ENCODE measurements at regions not wholly inside any gene's neighbourhood (a gene's known extent, or its start where the extent isn't known, plus 50 kb on each side); places are given as distances from the start of the nearest gene placed in this dataset.
"Not testable (repeated sequence)": the region's sequence is repeated elsewhere in the genome, so short reads cannot be mapped to it uniquely, and the experiment has no call there.

- POLR2A ChIA-PET = interaction anchor here (0.5 kb wide), 1 partner anchor 9 kb away, joined by 3 read pairs; no protein-coding TSS in a partner anchor
- Mint-ChIP-seq H3K27me3 (ENCODE audit: insufficient read depth, unreplicated experiment) (no peaks in the 10 kb centered on the region), H3K4me1 (ENCODE audit: insufficient read depth, unreplicated experiment) (no peaks in the 10 kb centered on the region), H3K27ac (ENCODE audit: low read depth, unreplicated experiment) (no peak overlapping the region), H3K4me3 (ENCODE audit: unreplicated experiment) (no peak overlapping the region), H3K36me3 (ENCODE audit: insufficient read depth, unreplicated experiment) (no peaks in the 10 kb centered on the region), H3K9me3 (ENCODE audit: unreplicated experiment) (no peaks in the 10 kb centered on the region)
- intact Hi-C loops (cut with micrococcal nuclease) = no loop called here
- DNase-seq (ENCODE audit: unreplicated experiment) = no peak
- CTCF ChIA-PET = no interaction called here
- TF ChIP-seq CTCF (IDR thresholded peaks at IDR 0.05; ENCODE audit: unreplicated experiment) = no peak
- no TSS peak for BruUV-seq (replicated peaks)
Measured at GRCh38 chr17:31738067-31738466, 121.0 kb downstream of the COPRS start.

- Mint-ChIP-seq H3K36me3 (ENCODE audit: insufficient read depth, unreplicated experiment) (no peaks in the 10 kb centered on the region), H3K9me3 (ENCODE audit: unreplicated experiment) (no peaks in the 10 kb centered on the region), H3K27me3 (ENCODE audit: insufficient read depth, unreplicated experiment) (no peaks in the 10 kb centered on the region), H3K27ac (ENCODE audit: low read depth, unreplicated experiment) (no peak overlapping the region), H3K4me3 (ENCODE audit: unreplicated experiment) (no peak overlapping the region), H3K4me1 (ENCODE audit: insufficient read depth, unreplicated experiment) (no peaks in the 10 kb centered on the region)
- no peak for TF ChIP-seq CTCF (IDR thresholded peaks at IDR 0.05; ENCODE audit: unreplicated experiment)
- no peak for DNase-seq (ENCODE audit: unreplicated experiment)
- BruUV-seq (replicated peaks) = no TSS peak
- ChIA-PET CTCF (interaction anchor here (1.1 kb wide), 1 partner anchor 24 kb away, joined by 3 read pairs; no protein-coding TSS in a partner anchor), POLR2A (interaction anchor here (0.5 kb wide), 1 partner anchor 31 kb away, joined by 4 read pairs; no protein-coding TSS in a partner anchor)
- intact Hi-C loops (cut with micrococcal nuclease) = no loop called here
Measured at GRCh38 chr17:31736855-31737625, 122.0 kb downstream of the COPRS start.

GRCh38 chr17:31733326-31733725 lies 125.7 kb downstream of the COPRS start:
- Mint-ChIP-seq H3K27ac (ENCODE audit: low read depth, unreplicated experiment) (no peak overlapping the region), H3K36me3 (ENCODE audit: insufficient read depth, unreplicated experiment) (no peaks in the 10 kb centered on the region), H3K27me3 (ENCODE audit: insufficient read depth, unreplicated experiment) (no peaks in the 10 kb centered on the region), H3K4me3 (ENCODE audit: unreplicated experiment) (no peak overlapping the region), H3K9me3 (ENCODE audit: unreplicated experiment) (no peaks in the 10 kb centered on the region), H3K4me1 (ENCODE audit: insufficient read depth, unreplicated experiment) (no peaks in the 10 kb centered on the region)
- CTCF ChIA-PET = interaction anchor here (0.6 kb wide), 1 partner anchor 170 kb away, joined by 3 read pairs; no protein-coding TSS in a partner anchor
- POLR2A ChIA-PET = no interaction called here
- no peak for TF ChIP-seq CTCF (IDR thresholded peaks at IDR 0.05; ENCODE audit: unreplicated experiment)
- intact Hi-C loops (cut with micrococcal nuclease) = no loop called here
- no TSS peak for BruUV-seq (replicated peaks)
- DNase-seq (ENCODE audit: unreplicated experiment) = no peak

- H3K4me3 Mint-ChIP-seq (ENCODE audit: unreplicated experiment); H3K27ac Mint-ChIP-seq (ENCODE audit: low read depth, unreplicated experiment); DNase-seq (ENCODE audit: unreplicated experiment); H3K4me1 Mint-ChIP-seq (ENCODE audit: insufficient read depth, unreplicated experiment); BruUV-seq (replicated peaks); intact Hi-C loops (cut with micrococcal nuclease); H3K36me3 Mint-ChIP-seq (ENCODE audit: insufficient read depth, unreplicated experiment); H3K9me3 Mint-ChIP-seq (ENCODE audit: unreplicated experiment); H3K27me3 Mint-ChIP-seq (ENCODE audit: insufficient read depth, unreplicated experiment): not testable (repeated sequence)
- ChIA-PET POLR2A (interaction anchor here (0.9 kb wide), 1 partner anchor 9 kb away, joined by 3 read pairs; no protein-coding TSS in a partner anchor), CTCF (interaction anchor here (1.2 kb wide), 1 partner anchor 24 kb away, joined by 3 read pairs; no protein-coding TSS in a partner anchor)
Measured at GRCh38 chr17:31731585-31732154, 127.4 kb downstream of the COPRS start.
